GM12873 (cell line): ENCODE measurements at regions not wholly inside any gene's neighbourhood (a gene's known extent, or its start where the extent isn't known, plus 50 kb on each side); places are given as distances from the start of the nearest gene placed in this dataset.
A peak's percentile ranks its signal among the peaks of the same experiment; 100 is the strongest.

Source experiments
- CTCF ChIP-seq: IDR thresholded peaks from 2 replicates; pipeline ENCODE4 v1.5.1; 2012; ENCODE audit warnings: low read depth, mild to moderate bottlenecking, moderate library complexity, low read length, control low read depth; ENCODE audit not compliant: insufficient read depth; ENCODE audit errors: missing control alignments

GRCh38 chr10:90591629-90592028 lies 266.2 kb downstream of the HTR7 start:
- no peak for TF ChIP-seq CTCF

- TF ChIP-seq CTCF = peak; percentile 66
These were observed 265.1 kb downstream of the HTR7 start for GRCh38 chr10:90592638-90593302.

GRCh38 chr10:90598513-90598912 lies 259.3 kb downstream of the HTR7 start:
- TF ChIP-seq CTCF = no peak

- TF ChIP-seq CTCF = no peak
These were observed 254.8 kb downstream of the HTR7 start for GRCh38 chr10:90602862-90603610.

GRCh38 chr10:90604636-90605035 lies 253.2 kb downstream of the HTR7 start:
- TF ChIP-seq CTCF = no peak

GRCh38 chr10:90605506-90605905 lies 252.3 kb downstream of the HTR7 start:
- no peak for TF ChIP-seq CTCF

GRCh38 chr10:90612276-90612675 lies 245.6 kb downstream of the HTR7 start:
- TF ChIP-seq CTCF = no peak
